MCF 10A (cell line): ENCODE measurements at regions not wholly inside any gene's neighbourhood (a gene's known extent, or its start where the extent isn't known, plus 50 kb on each side); places are given as distances from the start of the nearest gene placed in this dataset.

Experiments
- BruUV-seq: library from RNA; stranded (reverse); fragments of 400-500 nt; replicated peaks from 2 replicates; lab custom pipeline; 2021; lab: Mats Ljungman, UMichigan
- CTCF ChIA-PET: fragments of 300-600 bp; sonication (Branson Sonifier 250); formaldehyde crosslinking; extraction: SDS; loops from one replicate; lab custom pipeline; 2021; ENCODE audit warnings: antibody characterized with exemption, inconsistent platforms; lab: Yijun Ruan, JAX
- POLR2A ChIA-PET: fragments of 300-600, 350-650 bp; sonication (Branson Sonifier 250); formaldehyde crosslinking; extraction: SDS; loops from one replicate; lab custom pipeline; 2020; ENCODE audit warnings: antibody characterized with exemption, inconsistent platforms; lab: Yijun Ruan, JAX
- DNase-seq: peaks from one replicate; pipeline ENCODE4 v3.0.0-alpha.2; 2018; ENCODE audit not compliant: unreplicated experiment
- H3K27ac Mint-ChIP-seq: one replicate; pipeline ENCODE4 v1.8.0; 2022; ENCODE audit warnings: mild to moderate bottlenecking, low read depth, mixed read lengths; ENCODE audit not compliant: unreplicated experiment
- H3K27me3 Mint-ChIP-seq: one replicate; pipeline ENCODE4 v1.8.0; 2022; ENCODE audit warnings: mixed read lengths; ENCODE audit not compliant: insufficient read depth, unreplicated experiment
- H3K36me3 Mint-ChIP-seq: one replicate; pipeline ENCODE4 v1.8.0; 2022; ENCODE audit warnings: mild to moderate bottlenecking, moderate library complexity, mixed read lengths; ENCODE audit not compliant: insufficient read depth, unreplicated experiment
- H3K4me1 Mint-ChIP-seq: one replicate; pipeline ENCODE4 v1.8.0; 2022; ENCODE audit warnings: mixed read lengths; ENCODE audit not compliant: insufficient read depth, unreplicated experiment
- H3K4me3 Mint-ChIP-seq: one replicate; pipeline ENCODE4 v1.8.0; 2022; ENCODE audit warnings: mild to moderate bottlenecking, moderate library complexity, mixed read lengths; ENCODE audit not compliant: unreplicated experiment
- H3K9me3 Mint-ChIP-seq: one replicate; pipeline ENCODE4 v1.8.0; 2022; ENCODE audit warnings: mixed read lengths; ENCODE audit not compliant: unreplicated experiment
- CTCF ChIP-seq: fragments of 200-600 bp; IDR thresholded peaks from one replicate; pipeline ENCODE4 v1.8.0; 2022; ENCODE audit warnings: antibody characterized with exemption, mild to moderate bottlenecking; ENCODE audit not compliant: unreplicated experiment
- intact Hi-C: fragments of 100-400 bp; cut with micrococcal nuclease; formaldehyde crosslinking; loops from 2 replicates; pipeline ENCODE4 v1.14.1; 2022

- CTCF ChIA-PET = no interaction called here
- intact Hi-C loops = no loop called here
These were observed 346.5 kb downstream of the CD83 start for GRCh38 chr6:14464055-14464454.

GRCh38 chr6:14464716-14465115 lies 347.1 kb downstream of the CD83 start:
- no peak overlapping the region for H3K4me3 Mint-ChIP-seq
- no peak for DNase-seq
- H3K9me3 Mint-ChIP-seq = no peaks in the 10 kb centered on the region
- ChIA-PET POLR2A (no interaction called here), CTCF (no interaction called here)
- TF ChIP-seq CTCF = no peak
- BruUV-seq = no TSS peak
- H3K27me3 Mint-ChIP-seq = no peaks in the 10 kb centered on the region
- intact Hi-C loops = no loop called here
- H3K4me1 Mint-ChIP-seq = no peaks in the 10 kb centered on the region
- H3K27ac Mint-ChIP-seq = no peak overlapping the region
- H3K36me3 Mint-ChIP-seq = no peaks in the 10 kb centered on the region

More at GRCh38 chr6:14464055-14464454, 346.5 kb downstream of the CD83 start:
- Mint-ChIP-seq H3K27me3 (no peaks in the 10 kb centered on the region), H3K4me1 (peaks cover 3% of the 10 kb centered on the region), H3K9me3 (no peaks in the 10 kb centered on the region), H3K4me3 (no peak overlapping the region), H3K27ac (no peak overlapping the region), H3K36me3 (no peaks in the 10 kb centered on the region)
- BruUV-seq = no TSS peak
- DNase-seq = peak; percentile 2
- POLR2A ChIA-PET = no interaction called here
- no peak for TF ChIP-seq CTCF

GRCh38 chr6:14466278-14466677 lies 348.7 kb downstream of the CD83 start:
- DNase-seq = no peak
- CTCF ChIA-PET = no interaction called here
- Mint-ChIP-seq H3K27ac (no peak overlapping the region), H3K4me1 (no peaks in the 10 kb centered on the region), H3K4me3 (no peak overlapping the region), H3K9me3 (no peaks in the 10 kb centered on the region), H3K27me3 (no peaks in the 10 kb centered on the region), H3K36me3 (no peaks in the 10 kb centered on the region)
- intact Hi-C loops = no loop called here
- BruUV-seq = no TSS peak
- TF ChIP-seq CTCF = no peak
- POLR2A ChIA-PET = no interaction called here

- no peak for DNase-seq
- CTCF ChIA-PET = interaction anchor here (0.7 kb wide), 1 partner anchor 458 kb away, joined by 3 read pairs; no protein-coding TSS in a partner anchor
These were observed 350.0 kb downstream of the CD83 start for GRCh38 chr6:14467591-14467990.

More at GRCh38 chr6:14467591-14467990, 350.0 kb downstream of the CD83 start:
- H3K9me3 Mint-ChIP-seq = no peaks in the 10 kb centered on the region
- H3K27me3 Mint-ChIP-seq = no peaks in the 10 kb centered on the region
- TF ChIP-seq CTCF = no peak
- H3K4me1 Mint-ChIP-seq = no peaks in the 10 kb centered on the region
- no peaks in the 10 kb centered on the region for H3K36me3 Mint-ChIP-seq
- BruUV-seq = no TSS peak
- POLR2A ChIA-PET = interaction anchor here (0.5 to 0.9 kb wide), 2 partner anchors 21 to 115 kb away, joined by 3 read pairs; no protein-coding TSS in a partner anchor
- H3K27ac Mint-ChIP-seq = no peak overlapping the region
- intact Hi-C loops = no loop called here
- no peak overlapping the region for H3K4me3 Mint-ChIP-seq
